ENCODE measurements at regions not wholly inside any gene's neighbourhood (a gene's known extent, or its start where the extent isn't known, plus 50 kb on each side); places are given as distances from the start of the nearest gene placed in this dataset.

GRCh38 chr15:100708916-100709315, 106.5 kb downstream of the ASB7 start:
- Histone ChIP-seq H3K9me2 (no peaks in the 10 kb centered on the region), H3K4me3 (ENCODE audit: low read depth in 2 of 2, low read length in 1 of 2) (no peak overlapping the region), H3K36me3 (replicated peaks in 1 of 2; ENCODE audit: control insufficient read depth in 1 of 2, insufficient read depth in 2 of 2, low read length in 1 of 2) (no peaks in the 10 kb centered on the region), H3K4me2 (no peak overlapping the region), H3K79me2 (ENCODE audit: insufficient read depth) (no peaks in the 10 kb centered on the region), H4K20me1 (ENCODE audit: insufficient read depth) (no peaks in the 10 kb centered on the region), H3K4me1 (ENCODE audit: control insufficient read depth in 1 of 2, insufficient read depth in 2 of 2, low read depth in 1 of 2, low read length in 1 of 2) (peaks cover 11% of the 10 kb centered on the region in 2 experiments; a peak in 3 of 4 replicates), H3K9me3 (no peaks in the 10 kb centered on the region), H3F3A (replicated peaks; ENCODE audit: insufficient read depth) (peaks cover 3% of the 10 kb centered on the region), H3K27me3 (ENCODE audit: insufficient read depth) (no peaks in the 10 kb centered on the region), H3K27ac (ENCODE audit: low read depth in 2 of 2, low read length in 1 of 2) (no peak overlapping the region), H2AFZ (ENCODE audit: low read depth) (no peak overlapping the region), H3K9ac (no peak overlapping the region)
- ChIA-PET POLR2A (no interaction called here), CTCF (no interaction called here)
- TF ChIP-seq RFX5 (IDR thresholded peaks at IDR 0.05; ENCODE audit: low read length) (no peak), RAD21 (IDR thresholded peaks at IDR 0.05; ENCODE audit: low read length) (no peak), TEAD4 (IDR thresholded peaks at IDR 0.05; ENCODE audit: borderline replicate concordance, insufficient read depth) (no peak), CHD2 (IDR thresholded peaks at IDR 0.05; ENCODE audit: low read length, partially characterized antibody) (no peak), EP300 (IDR thresholded peaks at IDR 0.05; ENCODE audit: borderline replicate concordance in 1 of 2, low read depth in 1 of 2, low read length in 1 of 2) (no peak), FOXJ3 (CRISPR knock-in tag; IDR thresholded peaks at IDR 0.05) (no peak)
- DNase-seq, result no peak
- WGBS (ENCODE audit: low lambda C conversion rate), result 60% methylated on average over 3 of the region's 3 CpGs

GRCh38 chr15:100710222-100710621, 107.8 kb downstream of the ASB7 start:
- POLR2A ChIA-PET, result no interaction called here
- Histone ChIP-seq H3K36me3 (replicated peaks in 1 of 2; ENCODE audit: control insufficient read depth in 1 of 2, insufficient read depth in 2 of 2, low read length in 1 of 2) (no peaks in the 10 kb centered on the region), H3K9ac (no peak overlapping the region), H3K4me1 (ENCODE audit: control insufficient read depth in 1 of 2, insufficient read depth in 2 of 2, low read depth in 1 of 2, low read length in 1 of 2) (peaks cover 11 to 12% of the 10 kb centered on the region in 2 experiments; a peak in 3 of 4 replicates), H3K4me2 (no peak overlapping the region), H4K20me1 (ENCODE audit: insufficient read depth) (no peaks in the 10 kb centered on the region), H3K9me3 (no peaks in the 10 kb centered on the region), H3K27ac (ENCODE audit: low read depth in 2 of 2, low read length in 1 of 2) (no peak overlapping the region), H3K9me2 (no peaks in the 10 kb centered on the region), H3K4me3 (ENCODE audit: low read depth in 2 of 2, low read length in 1 of 2) (no peak overlapping the region), H3K27me3 (ENCODE audit: insufficient read depth) (no peaks in the 10 kb centered on the region), H3F3A (replicated peaks; ENCODE audit: insufficient read depth) (peaks cover 3% of the 10 kb centered on the region), H2AFZ (ENCODE audit: low read depth) (no peak overlapping the region), H3K79me2 (ENCODE audit: insufficient read depth) (no peaks in the 10 kb centered on the region)
- no peak for DNase-seq
- 38% methylated on average over 2 of the region's 2 CpGs for WGBS (ENCODE audit: low lambda C conversion rate)
- TF ChIP-seq IRF3 (IDR thresholded peaks at IDR 0.05; ENCODE audit: low read depth, low read length) (no peak), SIN3A (IDR thresholded peaks at IDR 0.05; ENCODE audit: borderline replicate concordance, low read depth, low read length) (no peak), CTCF (IDR thresholded peaks at IDR 0.05) (no peak), NRF1 (IDR thresholded peaks at IDR 0.05; ENCODE audit: low read depth, low read length) (no peak), EZH2phosphoT487 (IDR thresholded peaks at IDR 0.05; ENCODE audit: borderline replicate concordance, low read depth) (no peak), RCOR1 (IDR thresholded peaks at IDR 0.05; ENCODE audit: low read length) (no peak)
- CTCF ChIA-PET, result no interaction called here
